Thyroid gland (tissue), 4 donors: ENCODE measurements at regions not wholly inside any gene's neighbourhood (a gene's known extent, or its start where the extent isn't known, plus 50 kb on each side); places are given as distances from the start of the nearest gene placed in this dataset.

ENCODE experiments used
- POLR2A ChIP-seq, 2 donors: fragments of 450-650 bp; IDR thresholded peaks; one replicate each; pipeline ENCODE4 v1.6.1; 2017; ENCODE audit warnings: antibody characterized with exemption in 2 of 2, mild to moderate bottlenecking in 2 of 2, moderate library complexity in 1 of 2
- TF ChIP-seq, protein P1 (sequence below), 6 experiments: fragments of 200-600 bp in 3 of 6; fragments of 450-650 bp in 3 of 6; sonication (generic) in 3 of 6; IDR thresholded peaks; one replicate each; pipeline ENCODE4 v1.5.1; 2016 to 2019; ENCODE audit warnings: antibody characterized with exemption in 6 of 6, mild to moderate bottlenecking in 2 of 6, inconsistent platforms in 1 of 6, moderate library complexity in 1 of 6

DNA sequence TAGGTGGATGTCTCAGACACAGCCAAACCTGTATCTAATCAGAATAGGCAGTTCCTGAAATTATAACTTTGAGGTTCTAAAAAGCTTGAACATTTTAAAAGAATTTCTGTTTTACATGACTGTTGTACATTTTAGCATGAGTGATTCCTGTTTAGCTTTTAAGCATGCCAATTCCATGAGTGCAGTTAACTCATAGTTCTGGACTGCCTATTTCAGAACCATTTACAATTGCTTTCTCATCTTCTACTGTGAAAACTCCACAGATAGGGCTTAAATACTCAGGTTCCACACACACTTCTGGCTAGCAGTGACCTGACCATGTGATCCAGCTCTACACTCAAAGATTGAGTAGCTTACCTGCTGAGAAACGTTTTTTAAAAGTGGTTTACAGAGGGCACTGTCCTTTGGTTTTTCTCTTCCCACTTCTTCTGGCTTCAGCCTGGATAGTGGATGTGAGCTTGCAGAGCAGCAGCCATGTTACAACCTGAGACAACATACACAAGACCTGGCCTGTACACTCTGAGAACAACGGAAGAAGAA is 280.8 kb downstream of the ANKRD50 start:
- TF ChIP-seq, protein P1, sequence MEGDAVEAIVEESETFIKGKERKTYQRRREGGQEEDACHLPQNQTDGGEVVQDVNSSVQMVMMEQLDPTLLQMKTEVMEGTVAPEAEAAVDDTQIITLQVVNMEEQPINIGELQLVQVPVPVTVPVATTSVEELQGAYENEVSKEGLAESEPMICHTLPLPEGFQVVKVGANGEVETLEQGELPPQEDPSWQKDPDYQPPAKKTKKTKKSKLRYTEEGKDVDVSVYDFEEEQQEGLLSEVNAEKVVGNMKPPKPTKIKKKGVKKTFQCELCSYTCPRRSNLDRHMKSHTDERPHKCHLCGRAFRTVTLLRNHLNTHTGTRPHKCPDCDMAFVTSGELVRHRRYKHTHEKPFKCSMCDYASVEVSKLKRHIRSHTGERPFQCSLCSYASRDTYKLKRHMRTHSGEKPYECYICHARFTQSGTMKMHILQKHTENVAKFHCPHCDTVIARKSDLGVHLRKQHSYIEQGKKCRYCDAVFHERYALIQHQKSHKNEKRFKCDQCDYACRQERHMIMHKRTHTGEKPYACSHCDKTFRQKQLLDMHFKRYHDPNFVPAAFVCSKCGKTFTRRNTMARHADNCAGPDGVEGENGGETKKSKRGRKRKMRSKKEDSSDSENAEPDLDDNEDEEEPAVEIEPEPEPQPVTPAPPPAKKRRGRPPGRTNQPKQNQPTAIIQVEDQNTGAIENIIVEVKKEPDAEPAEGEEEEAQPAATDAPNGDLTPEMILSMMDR (IDR thresholded peaks at IDR 0.05) = no peak
- TF ChIP-seq POLR2A (IDR thresholded peaks at IDR 0.05) = no peak
